ENCODE measurements at regions not wholly inside any gene's neighbourhood (a gene's known extent, or its start where the extent isn't known, plus 50 kb on each side); places are given as distances from the start of the nearest gene placed in this dataset.

GRCh38 chr6:11922901-11923300 lies 89.2 kb upstream of the HIVEP1 start:
- intact Hi-C loops (cut with DNase I) = no loop called here
- TF ChIP-seq CTCF (IDR thresholded peaks at IDR 0.05) = no peak
- Histone ChIP-seq H3K27me3 (peaks cover 0 to 4% (median 0%) of the 10 kb centered on the region in 7 donors), H3K9me3 (no peaks in the 10 kb centered on the region), H3K4me3 (no peak overlapping the region), H3K27ac (no peak overlapping the region), H3K4me1 (peaks cover 0 to 10% (median 2%) of the 10 kb centered on the region in 9 donors), H3K36me3 (no peaks in the 10 kb centered on the region)
- no peak for ATAC-seq
- no peak for DNase-seq
- 97% methylated on average over 2 of the region's 2 CpGs for WGBS, 2 donors

- no peak overlapping the region for H3K4me3 ChIP-seq
- TF ChIP-seq CTCF (IDR thresholded peaks at IDR 0.05) = no peak
- no peak for ATAC-seq
- no peaks in the 10 kb centered on the region for H3K9me3 ChIP-seq
- DNase-seq = no peak
- H3K27ac ChIP-seq = no peak overlapping the region
- WGBS, 2 donors = 78 to 88% methylated on average over 2 of the region's 2 CpGs
- H3K36me3 ChIP-seq = no peaks in the 10 kb centered on the region
- peaks cover 0 to 4% (median 0%) of the 10 kb centered on the region in 7 donors for H3K27me3 ChIP-seq
- H3K4me1 ChIP-seq = peaks cover 0 to 11% (median 4%) of the 10 kb centered on the region in 9 donors
- intact Hi-C loops (cut with DNase I) = no loop called here
Observed at GRCh38 chr6:11921751-11922150, 90.4 kb upstream of the HIVEP1 start.

- Histone ChIP-seq H3K4me3 (no peak overlapping the region), H3K4me1 (peaks cover 0 to 11% (median 4%) of the 10 kb centered on the region in 9 donors), H3K9me3 (no peaks in the 10 kb centered on the region), H3K36me3 (no peaks in the 10 kb centered on the region), H3K27ac (peak overlapping the region in 1 of 10 donors; percentile 11), H3K27me3 (peaks cover 0 to 4% (median 0%) of the 10 kb centered on the region in 7 donors)
- peak; percentile 45 to 97 (median 78) for ATAC-seq
- intact Hi-C loops (cut with DNase I) = no loop called here
- WGBS, 2 donors = 63 to 68% methylated on average over 5 of the region's 5 CpGs
- peak in 1 of 2 donors; percentile 40 for DNase-seq
- no peak for TF ChIP-seq CTCF (IDR thresholded peaks at IDR 0.05)
Observed at GRCh38 chr6:11921017-11921438, 91.1 kb upstream of the HIVEP1 start.

GRCh38 chr6:11920566-11920965 lies 91.5 kb upstream of the HIVEP1 start:
- Histone ChIP-seq H3K4me1 (peaks cover 0 to 11% (median 4%) of the 10 kb centered on the region in 9 donors), H3K4me3 (no peak overlapping the region), H3K27me3 (no peaks in the 10 kb centered on the region), H3K9me3 (no peaks in the 10 kb centered on the region), H3K36me3 (no peaks in the 10 kb centered on the region), H3K27ac (no peak overlapping the region)
- ATAC-seq = no peak
- WGBS, 2 donors = 91 to 96% methylated on average over 3 of the region's 3 CpGs
- DNase-seq = no peak
- intact Hi-C loops (cut with DNase I) = no loop called here
- no peak for TF ChIP-seq CTCF (IDR thresholded peaks at IDR 0.05)

All from heart right ventricle (tissue), 16 donors.